HG03571 (cell line): ENCODE measurements at regions not wholly inside any gene's neighbourhood (a gene's known extent, or its start where the extent isn't known, plus 50 kb on each side); places are given as distances from the start of the nearest gene placed in this dataset.

Experiments used
- ATAC-seq: cut with Tn5 transposase; IDR thresholded peaks from one replicate; pipeline ENCODE4 v1.9.1; 2021; ENCODE audit not compliant: unreplicated experiment

DNA sequence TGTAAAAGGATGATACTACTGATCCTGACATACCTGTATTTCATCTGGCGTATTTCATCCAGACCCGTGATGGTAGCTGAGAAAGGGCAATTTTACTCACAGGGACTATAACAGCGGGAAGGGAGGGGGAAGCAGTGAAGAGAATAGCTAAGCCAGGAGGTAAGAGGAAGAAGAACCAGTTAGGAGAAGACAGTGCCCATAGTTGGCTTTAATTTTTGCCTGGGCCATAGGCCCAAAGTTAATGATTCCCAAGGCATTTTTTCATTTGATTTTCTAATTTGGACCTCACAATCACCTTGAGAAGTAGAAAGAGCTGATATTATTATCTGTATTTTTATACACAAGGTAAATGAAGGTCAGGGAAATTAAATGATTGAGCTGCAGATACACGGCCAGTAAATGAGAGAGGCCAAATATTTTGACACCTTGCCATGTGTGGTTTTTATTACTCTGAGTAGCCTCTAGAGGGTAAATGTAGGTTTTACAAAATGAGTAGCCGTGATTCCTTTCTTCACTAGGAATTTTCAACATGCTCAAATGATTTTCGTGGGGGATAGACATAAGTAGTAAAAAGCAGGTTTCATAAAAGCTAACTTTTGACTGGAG is 382.2 kb downstream of the FUT8 start:
- no peak for ATAC-seq

DNA sequence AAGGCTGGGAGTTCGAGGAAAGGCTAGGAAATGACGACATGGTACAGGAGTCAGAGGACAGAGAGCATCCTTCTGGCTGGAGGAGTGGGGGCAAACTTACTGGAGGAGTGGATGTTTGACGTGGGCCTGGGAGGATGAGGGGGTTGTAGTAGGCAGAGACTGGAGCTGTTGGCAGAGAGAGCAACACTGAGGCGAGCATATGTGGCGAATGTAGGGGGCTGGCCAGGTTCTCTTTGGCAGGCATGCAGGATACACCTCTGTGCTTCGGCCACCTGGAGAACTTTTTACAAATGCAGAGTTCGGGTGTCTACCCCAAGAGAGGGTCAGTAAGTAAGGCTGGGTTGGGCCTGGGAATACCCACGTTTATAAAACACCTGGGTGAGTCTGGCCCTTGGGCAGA is 385.7 kb downstream of the FUT8 start:
- no peak for ATAC-seq

DNA sequence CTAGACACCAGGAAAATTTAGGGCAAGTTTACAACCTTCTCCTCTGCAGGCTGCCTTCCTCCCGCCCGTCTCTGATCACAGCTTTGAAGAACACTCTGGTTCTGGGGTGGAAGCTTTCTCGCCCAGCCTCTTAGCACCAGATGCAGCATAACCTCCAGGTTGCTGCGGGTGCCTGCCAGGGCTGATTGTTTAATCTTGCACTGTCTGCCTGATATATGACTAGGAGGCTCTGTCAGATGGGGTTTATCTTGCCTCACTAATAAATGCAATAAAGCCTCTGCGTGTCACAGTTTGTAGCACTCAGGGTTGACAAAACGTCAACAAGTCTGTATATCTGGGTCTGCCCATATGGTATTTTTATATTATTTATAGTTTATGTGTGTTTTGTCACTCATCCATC is 388.2 kb downstream of the FUT8 start:
- ATAC-seq, result no peak

DNA sequence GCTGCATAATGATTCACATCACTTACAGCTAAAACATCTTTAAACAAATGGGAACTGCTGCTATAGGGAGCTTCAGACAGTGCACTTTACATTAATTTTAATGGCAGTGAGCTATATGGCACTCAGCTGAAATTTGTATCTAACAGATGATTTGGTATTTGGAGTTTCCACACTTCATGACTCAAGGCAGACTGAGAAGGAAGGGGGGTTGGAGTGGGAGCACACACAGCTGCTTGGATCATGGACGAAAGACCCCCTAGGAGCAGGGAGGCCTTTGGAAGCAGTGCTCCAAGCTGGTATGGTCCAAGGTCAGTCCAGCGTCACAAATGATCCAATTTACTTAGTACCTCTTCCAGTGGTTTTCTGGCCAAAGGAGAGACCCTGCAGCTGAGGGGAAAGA is 389.7 kb downstream of the FUT8 start:
- ATAC-seq, result no peak

DNA sequence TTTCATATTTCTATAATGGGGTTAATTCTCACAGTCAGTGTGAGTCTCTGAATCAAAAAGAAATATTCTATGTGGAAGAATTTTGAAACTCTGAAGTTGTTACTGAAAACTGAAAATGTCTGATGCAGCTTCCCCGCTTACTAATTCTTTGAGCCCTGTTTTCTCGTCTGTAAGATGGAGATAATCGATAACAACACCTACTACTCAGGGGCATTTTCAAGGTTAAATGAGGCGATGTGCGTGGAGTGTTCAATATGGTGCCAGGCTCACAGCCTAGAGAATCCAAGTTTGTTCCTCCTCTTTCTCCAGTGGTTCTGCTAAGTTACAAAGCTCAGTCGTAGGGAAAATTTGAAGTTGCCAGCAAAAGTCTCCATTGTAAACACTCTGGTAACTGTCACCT is 391.4 kb downstream of the FUT8 start:
- no peak for ATAC-seq

DNA sequence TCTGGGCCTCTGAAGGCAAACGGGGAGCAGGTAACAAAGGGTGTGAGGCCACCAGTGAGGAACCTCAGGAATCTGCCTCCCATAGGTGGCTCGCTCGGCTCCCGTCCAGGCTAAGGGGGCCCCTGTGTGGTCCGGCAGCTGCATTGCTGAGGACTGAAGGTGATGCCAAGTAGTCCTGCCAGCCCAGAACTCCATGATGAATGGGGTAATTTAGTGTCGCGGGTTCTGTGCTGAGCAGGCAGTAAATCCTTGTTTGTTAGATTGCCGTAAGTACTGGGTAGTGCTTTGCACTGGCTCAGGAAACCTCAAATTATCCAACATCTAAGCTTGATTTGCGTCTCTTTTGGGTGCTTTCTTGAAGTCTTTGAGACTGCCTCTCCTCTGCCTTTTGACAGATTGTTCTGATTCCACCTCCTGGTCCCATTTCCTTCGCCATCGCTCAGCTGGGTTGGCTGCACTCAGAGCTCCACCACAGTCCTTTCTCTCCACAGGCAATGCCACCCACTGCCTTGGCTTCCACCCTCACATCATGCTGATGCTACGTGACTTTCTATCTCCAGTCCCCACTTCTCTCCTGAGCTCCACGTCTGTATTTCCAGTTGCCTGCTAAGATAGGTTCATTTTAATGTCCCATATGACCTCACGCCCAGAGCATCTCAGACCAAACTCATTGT is 392.0 kb downstream of the FUT8 start:
- ATAC-seq, result no peak

DNA sequence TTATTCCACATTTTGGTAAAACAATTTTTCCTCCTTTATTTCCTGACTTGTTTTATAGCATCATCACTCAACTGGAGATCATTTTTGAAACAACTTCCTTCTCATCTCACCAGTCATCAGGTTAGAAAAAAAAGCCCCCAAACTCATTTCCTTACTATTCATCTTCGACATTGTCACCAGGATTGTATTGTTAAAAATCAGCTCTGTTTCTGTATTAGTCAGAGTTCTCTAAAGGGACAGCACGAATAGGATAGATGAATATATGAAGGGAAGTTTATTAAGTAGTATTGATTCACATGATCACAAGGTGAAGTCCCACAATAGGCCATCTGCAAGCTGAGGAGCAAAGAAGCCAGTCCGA is 392.6 kb downstream of the FUT8 start:
- ATAC-seq, result no peak

DNA sequence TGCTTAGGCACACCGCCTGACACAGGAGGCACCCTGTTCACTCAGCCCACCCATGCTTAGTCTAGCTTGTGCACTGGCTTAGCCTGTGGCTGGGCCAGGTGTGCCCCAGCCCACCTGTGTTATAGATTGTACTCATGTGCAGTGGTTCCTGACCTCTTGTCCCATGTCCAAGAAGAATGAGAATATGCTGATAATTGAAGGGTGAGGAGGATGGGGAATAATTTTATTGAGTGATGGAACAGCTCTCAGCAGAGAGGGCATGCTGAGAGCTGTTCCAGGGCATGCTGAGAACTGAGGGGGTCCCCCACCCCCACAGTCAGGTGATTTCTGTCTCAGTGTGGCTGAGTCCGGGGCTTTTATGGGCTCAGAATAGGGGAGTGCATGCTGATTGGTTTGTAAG is 395.9 kb downstream of the FUT8 start:
- ATAC-seq, result no peak

DNA sequence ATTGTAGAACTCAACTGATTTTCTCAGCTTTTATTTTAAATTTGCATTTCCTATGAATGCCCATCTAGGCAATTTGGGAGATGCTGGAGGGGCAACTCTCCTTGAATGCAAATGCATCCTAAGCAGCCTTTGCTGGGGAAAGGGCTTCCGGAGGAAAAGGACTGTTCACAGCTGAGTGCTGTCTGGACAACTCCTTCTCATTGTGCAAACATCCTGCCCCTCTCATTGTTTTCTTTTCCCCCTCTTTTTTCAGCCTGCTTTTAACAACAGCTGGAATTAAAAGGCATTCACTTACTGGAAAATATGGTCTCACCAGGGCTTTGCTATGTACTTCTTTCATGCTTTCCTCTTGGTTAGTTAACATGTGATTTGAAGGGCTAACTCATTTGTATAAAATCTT is 397.8 kb downstream of the FUT8 start:
- ATAC-seq, result no peak

DNA sequence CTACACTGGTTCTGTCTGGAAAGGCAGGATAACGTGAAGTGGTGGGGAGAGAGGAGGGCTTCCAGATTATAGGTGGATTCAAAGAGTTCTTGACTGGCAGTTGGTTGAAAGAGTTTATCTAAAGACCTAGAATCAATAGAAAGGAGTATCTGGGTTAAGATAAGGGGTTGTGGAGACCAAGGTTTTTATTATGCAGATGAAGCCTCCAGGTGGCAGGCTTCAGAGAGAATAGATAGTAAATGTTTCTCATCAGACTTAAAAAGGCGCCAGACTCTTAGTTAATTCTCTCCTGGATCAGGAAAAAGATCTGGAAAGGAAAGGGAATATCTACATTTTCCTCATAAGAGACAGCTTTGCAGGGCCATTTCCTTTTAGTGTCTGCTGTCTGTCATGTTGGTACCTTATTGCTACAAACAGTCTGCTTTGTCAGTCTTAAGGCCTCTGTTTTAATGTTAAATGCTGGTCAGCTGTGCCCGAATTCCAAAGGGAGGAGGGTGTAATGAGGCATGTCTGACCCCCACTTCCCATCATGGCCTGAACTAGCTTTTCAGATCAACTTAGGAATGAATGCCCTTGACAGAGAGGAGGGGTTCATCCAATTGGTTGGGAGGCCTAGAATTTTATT is 401.3 kb downstream of the FUT8 start:
- ATAC-seq, result no peak

DNA sequence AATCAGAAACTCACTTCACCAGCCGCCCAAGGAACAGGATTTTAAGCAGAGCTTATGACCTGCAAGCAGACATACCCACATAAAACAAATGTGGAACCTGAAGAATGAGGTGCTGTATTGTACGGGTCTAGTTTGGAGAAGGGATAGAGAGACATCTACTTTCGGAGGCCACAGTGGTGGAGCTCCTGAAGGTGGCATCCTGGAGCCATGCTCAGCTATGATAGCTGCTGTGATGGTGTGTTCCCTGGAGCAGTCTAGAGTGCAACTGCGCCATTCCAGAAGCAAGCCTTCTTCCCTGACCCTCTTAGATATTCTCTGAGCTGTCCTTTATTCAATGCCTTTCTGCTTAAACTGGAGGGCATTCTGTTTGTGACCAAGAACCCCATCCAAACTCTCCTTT is 402.6 kb downstream of the FUT8 start:
- no peak for ATAC-seq

DNA sequence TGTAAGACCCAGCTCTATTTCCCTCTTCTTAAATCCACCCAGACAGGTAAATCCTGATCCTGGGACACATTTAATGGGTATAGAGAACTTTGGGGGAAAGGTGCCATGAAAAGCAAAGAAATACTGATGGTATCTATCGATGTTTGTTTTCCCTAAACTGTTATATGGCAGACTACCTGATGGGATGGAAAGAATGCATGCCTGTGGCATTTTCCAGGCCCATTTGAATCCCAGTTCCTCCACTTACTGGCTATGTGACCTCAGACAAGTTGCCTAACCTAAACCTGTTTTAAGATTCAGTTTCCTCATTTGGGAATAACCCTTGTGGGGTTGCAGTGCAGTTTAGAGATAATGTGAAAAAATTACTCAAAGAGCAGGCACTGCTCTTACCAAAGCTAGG is 404.5 kb downstream of the FUT8 start:
- ATAC-seq, result no peak

DNA sequence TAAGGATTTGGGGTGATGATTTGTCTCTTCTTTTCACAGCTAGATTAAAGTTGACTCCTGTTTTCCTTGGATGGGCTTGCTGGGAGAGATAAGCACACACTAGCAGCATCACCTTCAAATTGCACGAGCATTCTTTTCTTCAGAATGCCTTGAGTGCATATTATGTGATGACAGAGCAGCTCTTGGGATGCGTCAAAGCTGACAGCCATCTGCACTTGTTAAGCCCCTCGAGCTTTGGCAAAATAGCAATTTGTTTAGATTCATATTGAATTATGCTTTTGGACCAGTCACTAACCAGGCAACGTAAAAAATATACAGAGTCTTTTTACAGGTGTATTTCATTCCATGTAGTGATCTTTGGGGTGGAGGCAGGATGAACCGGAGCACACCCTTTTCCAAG is 407.0 kb downstream of the FUT8 start:
- ATAC-seq, result no peak

DNA sequence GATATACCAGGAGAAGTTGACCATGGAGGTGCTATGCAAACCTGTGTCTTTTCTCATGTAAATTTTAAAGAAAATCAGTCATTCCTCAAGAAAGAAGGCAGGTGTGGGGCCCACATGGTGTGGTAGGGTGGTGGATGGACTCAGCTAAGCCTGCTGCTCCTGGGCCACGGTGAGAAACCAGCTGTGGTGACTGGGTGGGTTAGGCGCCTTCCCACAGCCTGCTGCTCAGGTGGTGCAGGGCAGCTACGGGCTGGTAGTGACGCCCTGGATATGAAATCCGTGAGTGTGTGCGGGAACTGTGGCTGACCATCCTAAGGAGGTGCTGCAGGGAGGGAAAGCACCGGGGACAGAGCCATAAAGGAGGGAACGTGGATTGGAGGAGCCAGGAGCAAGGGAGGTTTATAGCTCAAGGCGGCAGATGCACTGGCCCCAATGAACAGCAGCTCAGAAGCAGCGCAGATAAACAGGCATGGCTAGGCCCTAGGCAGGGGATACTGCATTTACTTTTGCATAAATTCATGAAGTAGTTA is 408.8 kb downstream of the FUT8 start:
- ATAC-seq, result no peak

DNA sequence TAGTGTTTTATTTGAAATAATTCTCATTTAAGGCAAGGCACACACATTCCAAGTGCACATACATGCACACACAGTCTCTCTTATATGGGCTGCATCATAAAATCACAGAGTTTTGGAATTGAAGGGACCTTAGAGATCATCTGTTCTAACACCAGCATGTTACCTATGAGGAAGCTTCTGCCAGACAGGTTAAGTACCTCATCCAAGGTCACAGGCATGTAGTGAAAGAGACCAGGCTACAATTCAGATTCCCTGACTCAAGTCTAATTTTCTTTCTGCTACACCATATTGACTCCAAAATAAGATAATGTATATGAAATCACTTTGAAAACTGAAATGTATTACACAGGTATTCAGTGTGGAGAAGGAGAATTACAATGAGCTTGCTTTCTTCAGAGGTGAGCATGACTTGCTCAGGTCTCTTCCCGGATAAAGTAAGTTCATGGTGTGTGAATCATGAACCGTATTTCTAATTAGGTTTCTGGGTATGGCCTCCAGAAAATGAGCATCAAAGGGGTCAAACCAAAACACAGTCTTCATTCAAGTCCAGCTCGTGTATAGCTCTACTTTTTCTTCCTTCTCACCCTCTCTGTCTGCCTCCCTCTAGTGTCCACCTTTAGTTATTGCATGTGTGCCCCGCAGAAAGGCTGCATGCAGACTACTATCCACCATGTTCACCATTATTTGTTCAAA is 411.9 kb downstream of the FUT8 start:
- no peak for ATAC-seq

DNA sequence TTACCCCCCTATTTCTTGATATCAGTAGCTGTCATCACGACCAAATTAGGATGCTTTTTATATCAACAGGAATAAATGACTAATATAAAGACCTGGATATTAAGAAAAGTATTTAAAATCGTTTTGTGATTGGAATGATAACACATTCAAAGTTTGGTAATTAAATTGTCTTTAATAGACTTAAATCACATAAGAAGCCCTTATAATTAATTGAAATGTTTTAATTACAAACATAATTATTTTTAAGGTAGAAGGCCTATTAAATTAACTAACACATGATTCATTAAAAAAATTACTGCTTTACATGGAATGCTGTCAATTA is 412.4 kb downstream of the FUT8 start:
- no peak for ATAC-seq

DNA sequence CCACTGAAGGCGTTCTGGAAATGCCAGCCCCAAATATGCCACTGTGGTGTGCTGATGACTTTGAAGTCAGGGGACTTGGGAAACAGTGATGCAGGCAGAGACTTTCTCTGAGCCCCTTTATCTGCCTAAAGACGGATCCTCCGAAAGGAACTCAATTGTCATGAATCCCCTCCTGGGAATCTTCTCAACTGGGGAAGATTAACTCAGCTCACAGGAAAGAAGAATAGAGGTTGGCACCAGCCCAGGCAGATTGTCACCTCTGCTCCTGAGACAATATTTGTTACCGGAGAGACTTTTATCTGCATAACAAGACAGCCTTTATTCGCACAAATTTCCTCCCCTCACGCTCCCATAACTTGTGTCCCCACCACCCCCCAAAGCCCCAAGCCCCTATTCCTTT is 414.4 kb downstream of the FUT8 start:
- ATAC-seq, result no peak

DNA sequence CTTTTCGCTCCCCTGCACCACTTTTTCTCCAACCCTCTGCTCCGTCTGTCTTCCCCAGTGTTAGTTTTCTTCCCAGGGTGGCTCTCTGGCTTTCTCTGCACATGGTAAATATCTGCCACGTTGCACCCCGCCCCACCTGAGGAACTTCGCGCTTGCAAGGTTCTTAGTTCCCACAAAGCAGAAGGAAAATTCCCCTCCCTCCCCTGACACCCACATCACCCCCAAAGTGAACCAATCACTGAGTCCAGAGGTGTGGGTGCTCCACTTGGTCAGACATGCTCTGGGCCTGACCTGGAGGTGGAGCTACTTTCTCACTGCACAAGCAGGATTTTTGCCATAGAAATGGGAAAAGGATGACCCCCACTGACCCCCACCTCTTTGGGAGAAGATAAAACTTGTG is 415.0 kb downstream of the FUT8 start:
- no peak for ATAC-seq

DNA sequence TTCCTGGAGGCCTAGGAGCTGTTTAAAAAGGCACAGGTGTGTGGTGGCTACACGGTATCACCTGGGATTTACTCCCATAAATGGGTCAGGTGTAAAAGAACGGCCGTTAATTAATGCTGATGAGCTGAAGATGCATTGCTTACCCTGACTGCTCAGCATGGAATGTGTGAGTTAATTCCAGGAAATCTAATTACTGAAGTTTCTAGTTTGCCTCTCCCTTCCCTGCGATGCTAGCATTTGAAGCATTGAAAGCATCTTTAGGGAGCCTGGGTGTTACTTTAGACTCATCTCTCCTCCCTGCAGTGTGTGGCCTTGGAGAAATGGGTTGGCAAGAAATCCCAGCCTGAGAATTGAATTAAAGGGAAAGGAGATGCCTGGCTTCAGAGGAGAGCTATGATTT is 415.9 kb downstream of the FUT8 start:
- no peak for ATAC-seq

DNA sequence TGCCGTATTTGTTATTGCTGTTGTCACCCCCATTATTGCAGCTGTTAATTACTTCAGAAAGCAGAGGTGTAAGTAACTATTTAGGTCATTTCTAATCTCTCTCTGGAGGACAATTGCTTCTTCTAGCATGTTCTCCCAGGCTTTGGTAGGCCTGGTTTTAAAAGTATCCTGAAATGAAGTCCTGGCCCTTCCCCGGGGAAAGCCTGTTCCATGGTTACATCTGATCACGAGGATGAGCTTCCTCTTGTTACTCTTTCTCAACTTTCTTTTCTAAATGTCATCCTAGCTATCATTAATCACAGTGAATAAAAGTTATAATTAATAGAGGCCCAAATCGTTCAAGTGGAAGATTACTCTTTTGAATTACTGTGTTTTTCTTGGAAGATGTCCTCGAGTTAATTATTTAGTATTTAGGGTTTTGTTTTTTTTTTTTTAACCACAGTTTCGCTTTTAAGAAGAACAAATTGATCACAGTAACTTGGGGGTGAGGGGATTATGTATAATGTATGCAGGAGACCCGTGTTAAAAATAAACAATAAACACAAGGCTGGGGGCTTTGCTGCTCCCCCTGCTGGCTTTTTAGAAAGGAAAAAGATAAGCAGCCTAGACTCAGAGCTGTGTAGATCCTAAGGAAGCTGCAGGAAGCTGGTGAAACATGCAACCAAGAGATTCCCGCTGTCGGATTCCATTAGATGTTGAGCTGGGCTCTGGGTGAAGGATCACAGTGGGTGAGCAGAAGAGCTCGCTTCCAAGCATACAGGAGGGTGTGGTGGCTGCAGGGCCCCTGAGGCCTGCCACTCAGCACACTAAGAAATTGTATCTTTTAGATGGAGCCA is 420.1 kb downstream of the FUT8 start:
- ATAC-seq, result no peak

DNA sequence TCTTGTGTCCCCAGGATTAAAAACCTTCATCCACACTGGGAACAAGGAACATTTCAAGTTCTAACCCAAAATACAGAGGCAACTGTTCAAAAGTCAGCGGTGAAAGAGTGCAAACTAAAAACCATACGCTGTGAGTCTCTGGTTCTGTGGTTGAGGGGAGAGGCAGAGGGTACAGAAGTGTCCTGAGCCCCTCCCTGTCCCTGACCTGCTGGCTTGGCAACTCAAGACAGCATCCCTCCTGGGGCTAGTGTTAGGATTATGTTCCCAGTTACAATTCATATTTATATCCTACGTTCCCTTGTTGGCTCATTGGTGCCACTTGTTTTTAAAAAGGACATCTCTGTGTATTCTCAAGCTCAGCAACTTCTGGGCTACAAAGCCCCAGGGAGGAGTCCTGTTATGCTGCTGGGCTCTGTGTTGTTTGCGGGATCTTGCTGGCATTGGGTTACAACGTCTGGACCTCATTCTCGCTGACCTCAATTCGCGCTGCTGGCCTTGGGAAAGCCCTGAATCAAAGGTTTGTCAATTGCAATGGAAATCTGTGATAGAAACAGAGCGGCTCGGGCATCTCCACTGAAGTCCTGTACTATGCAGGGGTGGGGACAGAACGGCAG is 420.8 kb downstream of the FUT8 start:
- ATAC-seq, result no peak
